ENCODE measurements at regions not wholly inside any gene's neighbourhood (a gene's known extent, or its start where the extent isn't known, plus 50 kb on each side); places are given as distances from the start of the nearest gene placed in this dataset.

DNA sequence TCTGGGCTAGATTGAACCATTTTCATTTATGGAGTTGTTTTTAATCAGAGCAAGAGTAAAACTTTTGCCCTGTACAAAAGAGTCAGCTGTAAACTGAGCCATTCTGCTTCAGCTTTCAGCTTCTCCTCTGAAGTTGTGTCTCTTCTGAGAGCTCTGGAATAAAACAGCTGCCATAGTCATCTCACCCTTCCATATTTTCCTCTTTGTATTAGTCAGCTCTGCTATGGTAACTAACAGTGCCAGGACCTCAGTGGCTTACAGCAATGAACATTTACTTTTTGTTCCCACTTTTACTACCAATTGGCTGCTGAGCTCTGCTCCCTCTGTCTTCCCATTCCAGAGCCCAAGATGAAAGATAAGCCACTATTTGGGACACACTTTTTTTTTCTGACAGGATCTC is 178.5 kb downstream of the DAD1 start:
- Histone ChIP-seq H3K9me3 (no peaks in the 10 kb centered on the region), H3K27me3 (peaks cover 0 to 6% (median 0%) of the 10 kb centered on the region in 7 donors), H3K4me1 (peaks cover 0 to 9% (median 0%) of the 10 kb centered on the region in 9 donors), H3K27ac (no peak overlapping the region), H3K4me3 (no peak overlapping the region), H3K36me3 (no peaks in the 10 kb centered on the region)
- ATAC-seq, result no peak
- TF ChIP-seq, protein P1, sequence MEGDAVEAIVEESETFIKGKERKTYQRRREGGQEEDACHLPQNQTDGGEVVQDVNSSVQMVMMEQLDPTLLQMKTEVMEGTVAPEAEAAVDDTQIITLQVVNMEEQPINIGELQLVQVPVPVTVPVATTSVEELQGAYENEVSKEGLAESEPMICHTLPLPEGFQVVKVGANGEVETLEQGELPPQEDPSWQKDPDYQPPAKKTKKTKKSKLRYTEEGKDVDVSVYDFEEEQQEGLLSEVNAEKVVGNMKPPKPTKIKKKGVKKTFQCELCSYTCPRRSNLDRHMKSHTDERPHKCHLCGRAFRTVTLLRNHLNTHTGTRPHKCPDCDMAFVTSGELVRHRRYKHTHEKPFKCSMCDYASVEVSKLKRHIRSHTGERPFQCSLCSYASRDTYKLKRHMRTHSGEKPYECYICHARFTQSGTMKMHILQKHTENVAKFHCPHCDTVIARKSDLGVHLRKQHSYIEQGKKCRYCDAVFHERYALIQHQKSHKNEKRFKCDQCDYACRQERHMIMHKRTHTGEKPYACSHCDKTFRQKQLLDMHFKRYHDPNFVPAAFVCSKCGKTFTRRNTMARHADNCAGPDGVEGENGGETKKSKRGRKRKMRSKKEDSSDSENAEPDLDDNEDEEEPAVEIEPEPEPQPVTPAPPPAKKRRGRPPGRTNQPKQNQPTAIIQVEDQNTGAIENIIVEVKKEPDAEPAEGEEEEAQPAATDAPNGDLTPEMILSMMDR (IDR thresholded peaks at IDR 0.05), result no peak
- DNase-seq, result no peak
- intact Hi-C loops (cut with DNase I), result loop anchor here in 1 of 10 donors (10.0 kb wide), 1 partner anchor 234 kb away; the partner anchor contains the start of gene OR6J1

DNA sequence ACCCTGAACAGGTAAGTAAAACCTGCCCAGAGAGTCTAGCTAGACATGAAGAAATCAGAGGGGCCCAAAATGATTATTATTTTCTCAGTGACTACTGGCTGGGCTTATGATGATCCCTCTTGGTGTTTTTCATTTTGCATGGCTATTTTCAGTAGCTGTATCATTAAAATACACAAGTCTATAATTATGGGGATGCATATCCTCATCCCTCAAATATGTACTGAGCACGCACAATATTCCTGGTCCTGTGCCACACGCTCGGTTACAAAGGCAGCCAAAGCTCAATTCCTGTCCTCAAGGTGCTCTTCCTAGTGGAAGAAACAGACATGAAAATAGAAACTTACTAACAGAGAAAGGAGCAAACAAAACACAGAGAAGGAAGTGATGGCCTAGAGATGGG is 180.0 kb downstream of the DAD1 start:
- intact Hi-C loops (cut with DNase I), result no loop called here
- peak in 1 of 8 donors; percentile 39 for ATAC-seq
- WGBS, 2 donors, result 64 to 75% methylated on average over 3 of the region's 3 CpGs

DNA sequence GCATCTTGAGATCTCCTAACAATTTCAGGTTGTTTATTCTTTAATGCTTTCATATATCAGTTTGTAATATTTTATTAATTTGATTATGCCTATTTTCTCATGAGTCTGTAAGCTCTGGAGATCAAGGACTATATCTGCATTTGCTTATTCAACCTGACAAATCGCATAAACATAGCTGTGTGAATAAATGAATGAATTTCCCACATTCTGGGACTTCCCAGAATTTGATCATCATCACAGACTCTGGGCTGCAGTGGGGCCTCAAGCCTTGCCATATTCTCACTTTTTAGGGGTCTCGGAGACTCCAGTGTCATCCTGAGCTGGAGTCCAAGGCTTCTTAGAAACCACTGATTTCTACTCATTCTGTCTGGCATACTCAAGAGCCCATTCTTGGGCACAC is 180.5 kb downstream of the DAD1 start:
- Histone ChIP-seq H3K27me3 (peaks cover 0 to 7% (median 0%) of the 10 kb centered on the region in 7 donors), H3K9me3 (no peaks in the 10 kb centered on the region), H3K4me3 (no peak overlapping the region), H3K27ac (no peak overlapping the region), H3K4me1 (peaks cover 0 to 9% (median 0%) of the 10 kb centered on the region in 9 donors), H3K36me3 (no peaks in the 10 kb centered on the region)
- intact Hi-C loops (cut with DNase I), result no loop called here
- 96 to 98% methylated on average over 2 of the region's 2 CpGs for WGBS, 2 donors
- no peak for ATAC-seq
- DNase-seq, result no peak
- TF ChIP-seq, protein P1 (IDR thresholded peaks at IDR 0.05), result no peak

More for the DNA sequence above, 180.0 kb downstream of the DAD1 start:
- Histone ChIP-seq H3K36me3 (no peaks in the 10 kb centered on the region), H3K27me3 (peaks cover 0 to 7% (median 0%) of the 10 kb centered on the region in 7 donors), H3K27ac (no peak overlapping the region), H3K4me3 (no peak overlapping the region), H3K9me3 (no peaks in the 10 kb centered on the region), H3K4me1 (peaks cover 0 to 9% (median 0%) of the 10 kb centered on the region in 9 donors)
- TF ChIP-seq, protein P1 (IDR thresholded peaks at IDR 0.05), result no peak
- DNase-seq, result no peak

DNA sequence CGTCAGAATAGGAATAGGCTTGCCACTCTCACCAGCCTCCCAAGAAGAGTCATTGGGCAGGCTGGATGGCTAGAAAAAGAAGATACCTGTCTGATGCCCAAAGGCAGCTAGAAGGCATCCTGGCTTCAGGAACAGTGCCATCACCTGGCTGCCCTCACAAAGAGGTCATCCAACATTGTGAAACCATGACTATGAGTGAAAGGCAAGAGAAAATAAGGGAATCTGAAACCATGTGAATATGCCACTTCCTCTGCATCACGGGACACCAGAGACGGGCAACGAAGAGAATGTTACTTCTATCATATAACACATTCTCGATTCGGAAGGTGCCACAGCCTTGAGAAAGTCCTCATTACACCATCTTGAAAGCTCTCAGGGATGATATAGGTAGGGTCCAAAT is 182.0 kb downstream of the DAD1 start:
- Histone ChIP-seq H3K27me3 (peaks cover 0 to 7% (median 0%) of the 10 kb centered on the region in 7 donors), H3K27ac (no peak overlapping the region), H3K36me3 (no peaks in the 10 kb centered on the region), H3K4me3 (no peak overlapping the region), H3K4me1 (peaks cover 0 to under 1% (median 0%) of the 10 kb centered on the region in 9 donors), H3K9me3 (no peaks in the 10 kb centered on the region)
- intact Hi-C loops (cut with DNase I), result no loop called here
- WGBS, 2 donors, result 77 to 83% methylated on average over 6 of the region's 6 CpGs
- ATAC-seq, result no peak
- no peak for DNase-seq
- TF ChIP-seq, protein P1 (IDR thresholded peaks at IDR 0.05), result no peak
